ENCODE measurements at regions not wholly inside any gene's neighbourhood (a gene's known extent, or its start where the extent isn't known, plus 50 kb on each side); places are given as distances from the start of the nearest gene placed in this dataset.

GRCh38 chr7:42692621-42693020 lies 219.2 kb downstream of the C7orf25 start:
- ChIA-PET POLR2A (ENCODE audit: partially characterized antibody) (no interaction called here), CTCF (ENCODE audit: partially characterized antibody) (interaction anchor here (0.6 to 6.1 kb wide), 23 partner anchors 10 to 751 kb away, joined by 3 to 55 read pairs (median 4); no protein-coding TSS in a partner anchor)
- no peak overlapping the region for H3K27ac ChIP-seq (ENCODE audit: low read depth, low read length)
- no peak overlapping the region for H2BK15ac ChIP-seq (ENCODE audit: low read length)
- DNase-seq (ENCODE audit: low read depth in 1 of 2, low spot score in 2 of 2) (no peak), FAIRE-seq (no peak)
- no peaks in the 10 kb centered on the region for H3K79me1 ChIP-seq (ENCODE audit: low read depth, low read length)
- H3K27me3 ChIP-seq (replicated peaks in 1 of 4; ENCODE audit: control insufficient read depth in 3 of 4, extremely low read depth in 1 of 4, insufficient read depth in 3 of 4, low read length in 3 of 4) = peaks cover 0 to 3% (median 0%) of the 10 kb centered on the region in 4 experiments; a peak in 2 of 7 replicates
- no peaks in the 10 kb centered on the region for H3K79me2 ChIP-seq (ENCODE audit: control insufficient read depth in 1 of 2, insufficient read depth in 2 of 2, low read length in 2 of 2)
- no peak overlapping the region for H2BK12ac ChIP-seq (ENCODE audit: low read depth, low read length)
- H3K4me1 ChIP-seq (replicated peaks in 1 of 4; ENCODE audit: control insufficient read depth in 3 of 4, insufficient read depth in 4 of 4, low read length in 3 of 4) = peaks cover 0 to 4% (median 2%) of the 10 kb centered on the region in 4 experiments; a peak in 3 of 7 replicates
- H3K9ac ChIP-seq (replicated peaks in 1 of 4; ENCODE audit: extremely low read depth in 1 of 4, low read depth in 3 of 4, low read length in 3 of 4) = no peak overlapping the region
- no peak overlapping the region for H2AK5ac ChIP-seq (ENCODE audit: low read depth, low read length)
- H3K14ac ChIP-seq (ENCODE audit: insufficient read length) = no peak overlapping the region
- H3K4ac ChIP-seq (replicated peaks; ENCODE audit: insufficient read length, low read depth, low read length) = no peak overlapping the region
- no peak overlapping the region for H4K8ac ChIP-seq (ENCODE audit: extremely low read depth, insufficient read depth, low read length)
- H3K18ac ChIP-seq (ENCODE audit: extremely low read depth, low read length) = no peak overlapping the region
- no peaks in the 10 kb centered on the region for H3K9me3 ChIP-seq (ENCODE audit: insufficient read depth in 2 of 2, low read depth in 1 of 2, low read length in 1 of 2)
- no peak overlapping the region for H4K5ac ChIP-seq (ENCODE audit: insufficient read length, low read depth, low read length)
- no peaks in the 10 kb centered on the region for H3K36me3 ChIP-seq (ENCODE audit: control insufficient read depth in 2 of 4, insufficient read depth in 4 of 4, low read length in 3 of 4)
- no peaks in the 10 kb centered on the region for H3K23me2 ChIP-seq (ENCODE audit: low read depth, low read length)
- H4K91ac ChIP-seq (replicated peaks; ENCODE audit: insufficient read length, low read length) = no peak overlapping the region
- no peak overlapping the region for H3K56ac ChIP-seq (replicated peaks; ENCODE audit: insufficient read length, low read depth, low read length)
- 86% methylated on average over 5 of the region's 5 CpGs; no CpG with 5 or more reads in 1 of the 2 experiments for WGBS, 2 experiments (ENCODE audit: extremely low coverage in 1 of 2, insufficient coverage in 1 of 2, insufficient read length in 1 of 2, insufficient replicate concordance in 2 of 2, low coverage in 1 of 2, low lambda C conversion rate in 2 of 2, missing lambda C conversion rate in 1 of 2)
- H2BK5ac ChIP-seq (ENCODE audit: low read depth, low read length) = no peak overlapping the region
- peak overlapping the region; percentile 90 for H2AFZ ChIP-seq (ENCODE audit: low read length)
- no peaks in the 10 kb centered on the region for H4K20me1 ChIP-seq (replicated peaks in 1 of 2; ENCODE audit: control insufficient read depth in 1 of 2, insufficient read depth in 2 of 2, low read length in 2 of 2)
- no peak overlapping the region for H3K4me3 ChIP-seq (ENCODE audit: extremely low read depth in 1 of 4, insufficient read depth in 2 of 4, low read depth in 3 of 4, low read length in 4 of 4)
- no peak overlapping the region for H3K23ac ChIP-seq (ENCODE audit: insufficient read length)
- H2BK120ac ChIP-seq (replicated peaks; ENCODE audit: low read depth, low read length) = no peak overlapping the region
- no peak overlapping the region for H2BK20ac ChIP-seq (ENCODE audit: low read length)
- H3K4me2 ChIP-seq (ENCODE audit: insufficient read depth in 1 of 2, low read depth in 2 of 2, low read length in 2 of 2) = no peak overlapping the region
- no peak for TF ChIP-seq TAF7 (optimal IDR thresholded peaks at IDR 0.05; ENCODE audit: borderline replicate concordance, low read depth, low read length)
- TF ChIP-seq POLR2AphosphoS5 (IDR thresholded peaks at IDR 0.05; ENCODE audit: low read depth, low read length) = no peak
- no peak for TF ChIP-seq FOSL1 (IDR thresholded peaks at IDR 0.05; ENCODE audit: insufficient read depth, low read depth, low read length)
- TF ChIP-seq SP4 (IDR thresholded peaks at IDR 0.05; ENCODE audit: low read length) = no peak
- no peak for TF ChIP-seq EZH2 (IDR thresholded peaks at IDR 0.05; ENCODE audit: low read depth, low read length, severe bottlenecking)
- TF ChIP-seq BACH1 (IDR thresholded peaks at IDR 0.05; ENCODE audit: low read length) = no peak
- TF ChIP-seq SIRT6 (IDR thresholded peaks at IDR 0.05; ENCODE audit: low read length) = no peak
- no peak for TF ChIP-seq NANOG (IDR thresholded peaks at IDR 0.05; ENCODE audit: insufficient read depth, low read depth, low read length, poor library complexity, severe bottlenecking)
- no peak for TF ChIP-seq SIN3A (conservative IDR thresholded peaks at IDR 0.05 in 1 of 2, IDR thresholded peaks at IDR 0.05 in 1 of 2; ENCODE audit: low read depth in 1 of 2, low read length in 2 of 2)
- no peak for TF ChIP-seq HDAC2 (IDR thresholded peaks at IDR 0.05; ENCODE audit: borderline replicate concordance in 1 of 2, low read depth in 2 of 2, low read length in 2 of 2)
- no peak for TF ChIP-seq BRCA1 (IDR thresholded peaks at IDR 0.05; ENCODE audit: low read depth, low read length)
- TF ChIP-seq USF2 (IDR thresholded peaks at IDR 0.05; ENCODE audit: low read length) = no peak
- no peak for TF ChIP-seq HDAC6 (IDR thresholded peaks at IDR 0.05; ENCODE audit: low read depth, low read length)
- TF ChIP-seq TEAD4 (IDR thresholded peaks at IDR 0.05; ENCODE audit: low read depth, low read length) = no peak

Measured in H1 (cell line).